IPS-15b (cell line): ENCODE measurements at regions not wholly inside any gene's neighbourhood (a gene's known extent, or its start where the extent isn't known, plus 50 kb on each side); places are given as distances from the start of the nearest gene placed in this dataset.

Experiments used
- H3K27me3 ChIP-seq: one replicate; pipeline ENCODE4 v1.6.1; 2013; ENCODE audit warnings: low read length; ENCODE audit not compliant: control insufficient read depth, insufficient read depth
- H3K36me3 ChIP-seq: one replicate; pipeline ENCODE4 v1.6.1; 2013; ENCODE audit warnings: low read length; ENCODE audit not compliant: control insufficient read depth, insufficient read depth
- H3K4me1 ChIP-seq: one replicate; pipeline ENCODE4 v1.6.1; 2013; ENCODE audit warnings: mild to moderate bottlenecking, low read length; ENCODE audit not compliant: control insufficient read depth, insufficient read depth
- H3K4me3 ChIP-seq: one replicate; pipeline ENCODE4 v1.5.1; 2013; ENCODE audit warnings: low read depth, low read length
- H3K9ac ChIP-seq: one replicate; pipeline ENCODE4 v1.6.1; 2013; ENCODE audit warnings: low read depth, mild to moderate bottlenecking, low read length
- H3K9me3 ChIP-seq: one replicate; pipeline ENCODE4 v1.6.1; 2013; ENCODE audit warnings: mild to moderate bottlenecking, low read length; ENCODE audit not compliant: control insufficient read depth, insufficient read depth

GRCh38 chr14:34072921-34073320, 122.0 kb upstream of the EGLN3 start:
- H3K4me3 ChIP-seq = no peak overlapping the region
- no peak overlapping the region for H3K9ac ChIP-seq
- H3K36me3 ChIP-seq = no peaks in the 10 kb centered on the region
- H3K9me3 ChIP-seq = no peaks in the 10 kb centered on the region
- H3K4me1 ChIP-seq = no peaks in the 10 kb centered on the region
- H3K27me3 ChIP-seq = no peaks in the 10 kb centered on the region

GRCh38 chr14:34072401-34072800, 121.5 kb upstream of the EGLN3 start:
- no peak overlapping the region for H3K9ac ChIP-seq
- H3K4me3 ChIP-seq = no peak overlapping the region
- H3K36me3 ChIP-seq = no peaks in the 10 kb centered on the region
- no peaks in the 10 kb centered on the region for H3K4me1 ChIP-seq
- H3K27me3 ChIP-seq = no peaks in the 10 kb centered on the region
- no peaks in the 10 kb centered on the region for H3K9me3 ChIP-seq

- Histone ChIP-seq H3K4me1 (no peaks in the 10 kb centered on the region), H3K36me3 (no peaks in the 10 kb centered on the region), H3K9ac (no peak overlapping the region), H3K27me3 (no peaks in the 10 kb centered on the region), H3K4me3 (no peak overlapping the region), H3K9me3 (no peaks in the 10 kb centered on the region)
These were observed 120.1 kb upstream of the EGLN3 start for GRCh38 chr14:34070917-34071407.

DNA sequence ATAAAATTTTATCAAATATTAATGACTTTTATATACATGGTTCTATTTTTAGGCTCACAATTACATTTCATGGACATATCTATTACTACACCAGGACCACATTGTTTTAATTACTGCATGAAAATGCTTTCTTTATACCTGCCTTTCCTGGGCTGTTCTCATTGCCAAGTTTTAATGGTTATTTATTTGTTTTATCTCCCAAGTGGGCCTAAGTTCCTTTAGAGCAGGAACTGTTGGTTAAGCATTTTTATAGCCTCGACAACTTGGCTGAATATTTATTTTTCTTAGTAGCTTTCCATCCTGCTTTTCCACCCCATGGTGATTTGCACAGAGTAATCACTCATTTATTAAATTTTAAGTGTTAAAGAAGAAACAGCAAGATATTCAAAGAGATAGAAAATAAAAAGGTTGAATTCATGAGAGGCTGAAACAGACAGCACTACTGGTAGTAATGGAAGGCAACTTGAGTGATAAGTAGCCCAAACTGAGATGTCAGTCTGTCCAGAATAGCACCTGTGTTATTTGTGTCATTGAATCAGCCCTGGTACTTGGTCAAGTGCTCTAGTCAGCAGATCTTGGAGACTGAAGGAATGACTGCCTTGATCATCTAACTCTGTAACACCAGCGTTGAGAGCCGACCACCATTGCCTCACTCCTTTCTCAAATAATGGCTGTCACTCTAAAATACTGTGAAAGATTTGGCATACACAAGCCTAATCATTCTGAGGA, 119.1 kb upstream of the EGLN3 start:
- no peak overlapping the region for H3K9ac ChIP-seq
- H3K4me3 ChIP-seq = no peak overlapping the region
- no peaks in the 10 kb centered on the region for H3K4me1 ChIP-seq
- H3K36me3 ChIP-seq = no peaks in the 10 kb centered on the region
- no peaks in the 10 kb centered on the region for H3K27me3 ChIP-seq
- H3K9me3 ChIP-seq = no peaks in the 10 kb centered on the region

DNA sequence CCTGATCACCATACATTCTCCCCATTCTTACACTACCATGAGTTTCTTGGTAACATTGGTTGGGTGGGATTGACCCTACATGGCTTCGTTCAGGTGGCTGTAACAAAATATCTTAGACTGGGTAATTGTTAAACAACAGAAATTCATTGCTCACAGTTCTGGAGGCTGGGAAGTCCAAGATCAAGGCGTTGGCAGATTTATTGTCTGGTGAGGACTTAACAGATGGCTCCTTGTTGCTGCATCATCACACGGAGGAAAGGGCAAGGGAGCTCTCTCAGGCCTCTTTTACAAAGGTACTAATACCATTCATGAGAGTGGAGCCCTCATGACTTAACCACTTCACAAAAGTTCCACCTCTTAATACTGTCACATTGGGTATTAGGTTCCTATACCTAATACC, 116.7 kb upstream of the EGLN3 start:
- no peaks in the 10 kb centered on the region for H3K4me1 ChIP-seq
- no peaks in the 10 kb centered on the region for H3K9me3 ChIP-seq
- H3K9ac ChIP-seq = no peak overlapping the region
- H3K4me3 ChIP-seq = no peak overlapping the region
- no peaks in the 10 kb centered on the region for H3K27me3 ChIP-seq
- H3K36me3 ChIP-seq = no peaks in the 10 kb centered on the region

DNA sequence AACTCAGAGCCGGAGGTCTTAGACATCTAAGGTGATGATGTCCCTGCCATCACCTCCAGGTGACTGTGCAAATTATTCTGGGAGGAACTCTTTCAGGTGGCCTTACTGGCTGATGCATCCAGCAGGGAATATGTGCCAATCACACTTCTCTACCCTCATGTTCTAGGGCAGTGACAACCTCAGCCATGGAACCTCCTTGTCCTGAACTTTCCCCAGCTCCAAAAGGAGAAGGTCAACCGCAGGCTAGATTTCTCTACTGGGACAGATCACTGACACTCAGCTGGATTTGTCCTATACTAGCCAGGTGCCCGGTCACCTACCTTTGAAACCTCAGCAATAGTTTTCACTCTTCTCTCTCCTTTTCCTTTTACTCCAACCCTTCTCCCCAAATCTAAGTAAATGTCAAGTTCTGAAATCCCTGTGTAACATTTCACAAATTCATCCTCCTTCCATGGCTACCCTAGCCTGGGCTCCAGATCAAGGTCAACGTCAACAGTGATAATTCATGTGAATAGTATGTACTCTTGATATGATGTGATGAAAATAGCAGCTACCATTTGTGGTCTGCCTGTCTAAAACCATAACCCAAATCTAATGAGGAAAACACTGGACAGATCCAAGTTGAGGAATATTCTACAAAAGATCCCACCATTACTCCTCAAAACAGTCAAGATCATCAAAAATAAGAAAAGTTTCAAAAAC, 115.0 kb upstream of the EGLN3 start:
- no peak overlapping the region for H3K9ac ChIP-seq
- no peaks in the 10 kb centered on the region for H3K4me1 ChIP-seq
- no peaks in the 10 kb centered on the region for H3K36me3 ChIP-seq
- no peaks in the 10 kb centered on the region for H3K9me3 ChIP-seq
- H3K4me3 ChIP-seq = no peak overlapping the region
- H3K27me3 ChIP-seq = peaks cover 8% of the 10 kb centered on the region

- H3K9me3 ChIP-seq = no peaks in the 10 kb centered on the region
- no peak overlapping the region for H3K9ac ChIP-seq
- peaks cover 12% of the 10 kb centered on the region for H3K27me3 ChIP-seq
- no peaks in the 10 kb centered on the region for H3K4me1 ChIP-seq
- no peaks in the 10 kb centered on the region for H3K36me3 ChIP-seq
- no peak overlapping the region for H3K4me3 ChIP-seq
These were observed 114.4 kb upstream of the EGLN3 start for GRCh38 chr14:34065236-34065635.

GRCh38 chr14:34064349-34064748, 113.5 kb upstream of the EGLN3 start:
- peaks cover 15% of the 10 kb centered on the region for H3K27me3 ChIP-seq
- H3K4me1 ChIP-seq = no peaks in the 10 kb centered on the region
- H3K9ac ChIP-seq = no peak overlapping the region
- no peak overlapping the region for H3K4me3 ChIP-seq
- H3K9me3 ChIP-seq = no peaks in the 10 kb centered on the region
- no peaks in the 10 kb centered on the region for H3K36me3 ChIP-seq

DNA sequence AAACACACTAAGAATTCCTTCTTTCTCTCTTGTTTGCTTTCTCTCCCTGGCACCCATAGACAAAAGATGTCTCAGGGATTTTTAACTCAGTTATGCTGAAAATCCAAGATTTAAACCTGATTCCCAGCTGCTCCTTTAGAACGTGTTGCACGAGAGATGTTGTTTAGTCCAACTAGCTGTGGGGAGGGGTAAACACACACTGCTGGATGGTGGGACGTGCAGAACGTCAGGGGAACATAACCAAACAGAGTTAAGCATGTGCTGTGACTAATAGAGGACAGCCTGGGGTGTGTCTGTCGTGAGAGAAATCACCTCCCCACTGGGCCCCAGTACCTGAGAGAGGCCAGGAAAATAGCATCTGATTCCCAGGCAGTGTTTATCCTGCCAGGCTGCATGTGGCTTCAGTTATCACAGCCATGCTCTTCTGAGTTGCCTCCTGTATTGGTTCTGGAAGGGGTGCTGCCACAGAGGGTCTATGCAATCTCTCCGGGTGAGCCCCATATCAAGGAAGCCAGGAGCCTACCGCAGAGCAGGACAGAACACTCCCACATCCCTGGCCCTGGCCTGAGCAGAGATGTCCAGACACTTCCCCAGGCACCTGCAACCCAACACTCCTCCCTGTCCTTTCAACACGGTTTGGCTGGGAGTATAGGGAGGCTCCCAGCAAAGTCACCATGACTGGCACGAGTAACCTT, 112.7 kb upstream of the EGLN3 start:
- H3K9me3 ChIP-seq = no peaks in the 10 kb centered on the region
- H3K4me3 ChIP-seq = no peak overlapping the region
- H3K27me3 ChIP-seq = peaks cover 21% of the 10 kb centered on the region
- H3K36me3 ChIP-seq = no peaks in the 10 kb centered on the region
- no peak overlapping the region for H3K9ac ChIP-seq
- no peaks in the 10 kb centered on the region for H3K4me1 ChIP-seq

GRCh38 chr14:34063042-34063441, 112.2 kb upstream of the EGLN3 start:
- H3K27me3 ChIP-seq = peaks cover 24% of the 10 kb centered on the region
- H3K4me1 ChIP-seq = no peaks in the 10 kb centered on the region
- no peak overlapping the region for H3K9ac ChIP-seq
- no peaks in the 10 kb centered on the region for H3K36me3 ChIP-seq
- no peak overlapping the region for H3K4me3 ChIP-seq
- no peaks in the 10 kb centered on the region for H3K9me3 ChIP-seq

DNA sequence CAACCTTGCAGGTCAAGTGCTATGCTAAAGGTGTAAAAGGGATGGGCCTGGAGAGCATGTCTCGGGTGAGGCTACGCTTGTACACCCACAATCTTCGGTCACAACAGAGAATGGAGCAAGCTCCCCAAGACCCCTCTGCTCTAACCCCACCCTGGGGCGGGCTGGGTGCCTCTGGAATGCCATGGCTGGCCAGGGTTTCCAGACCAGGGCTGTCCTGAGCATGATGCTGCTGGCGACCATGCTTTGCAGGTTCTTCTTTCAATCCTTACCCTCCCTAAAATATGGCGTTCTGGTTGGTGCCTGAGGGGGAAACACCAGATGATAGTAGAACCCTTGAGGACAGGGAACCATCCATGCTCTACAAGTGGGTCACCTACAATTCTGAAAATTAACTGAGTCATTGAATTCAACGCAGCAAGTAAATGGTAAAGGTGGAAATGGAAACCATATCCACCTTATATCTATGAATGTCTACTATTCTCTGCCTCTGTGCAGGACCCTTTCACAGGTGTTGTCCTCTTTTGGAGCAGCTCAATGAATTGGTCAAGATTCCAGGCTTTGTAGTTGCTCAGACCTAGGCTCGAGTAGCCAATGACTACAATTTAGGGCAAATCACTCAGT, 111.6 kb upstream of the EGLN3 start:
- H3K36me3 ChIP-seq = no peaks in the 10 kb centered on the region
- no peaks in the 10 kb centered on the region for H3K4me1 ChIP-seq
- H3K4me3 ChIP-seq = no peak overlapping the region
- no peaks in the 10 kb centered on the region for H3K9me3 ChIP-seq
- H3K9ac ChIP-seq = no peak overlapping the region
- H3K27me3 ChIP-seq = peaks cover 24% of the 10 kb centered on the region
